ENCODE measurements at regions not wholly inside any gene's neighbourhood (a gene's known extent, or its start where the extent isn't known, plus 50 kb on each side); places are given as distances from the start of the nearest gene placed in this dataset.

DNA sequence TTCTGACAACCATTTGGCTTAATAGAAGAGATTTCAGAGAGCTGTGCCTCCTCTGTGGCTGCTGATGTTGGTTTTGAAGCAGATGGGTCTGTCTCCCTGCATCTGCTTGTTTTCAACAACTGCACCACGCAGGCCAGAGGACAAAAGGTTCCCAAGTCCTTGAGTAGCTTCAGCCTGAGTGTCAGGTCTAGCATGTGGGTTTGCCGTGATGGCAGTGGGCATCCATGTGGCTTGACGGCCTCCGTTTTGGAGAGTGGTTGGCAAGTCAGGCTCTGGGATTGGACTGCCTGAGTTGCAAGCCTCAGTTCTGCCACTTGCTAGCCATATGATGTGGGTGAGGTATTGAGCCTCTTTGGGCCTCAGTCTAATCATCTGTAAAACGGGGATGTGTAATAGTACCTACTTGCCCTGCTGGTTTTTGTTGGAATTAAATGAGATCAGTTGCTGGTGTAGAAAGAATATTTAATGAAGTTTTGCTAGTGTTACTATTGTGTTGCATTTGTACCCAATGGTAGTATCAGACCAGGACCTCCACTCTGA, 119.8 kb upstream of the CPEB4 start:
- TF ChIP-seq JUND (IDR thresholded peaks at IDR 0.05; ENCODE audit: low read depth): no peak
- in situ Hi-C loops (cut with HindIII; ENCODE audit: low pct_unique_long_range_greater_than_20kb, low sequenced_read_pairs): no loop called here
- DNase-seq (ENCODE audit: low read depth in 1 of 2, low spot score in 1 of 2): no peak

DNA sequence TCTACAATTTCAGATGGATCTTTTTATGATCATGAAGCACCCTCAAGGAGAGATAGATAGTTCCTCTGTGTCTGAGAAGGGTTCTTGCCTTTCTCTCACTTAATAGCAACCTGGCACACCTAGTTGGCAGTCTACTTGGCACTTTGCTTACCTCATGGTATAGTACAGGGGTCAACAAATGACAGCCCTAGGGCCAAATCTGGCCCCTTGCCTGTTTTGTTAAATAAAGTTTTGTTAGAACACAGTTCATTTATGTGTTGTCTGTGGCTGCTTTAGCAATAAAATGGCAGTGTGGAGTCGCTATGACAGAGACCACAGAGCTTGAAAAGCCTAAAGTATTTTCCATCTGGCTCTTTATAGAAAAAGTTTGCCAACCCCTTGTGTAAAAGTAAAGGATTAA, 119.3 kb upstream of the CPEB4 start:
- in situ Hi-C loops (cut with HindIII; ENCODE audit: low pct_unique_long_range_greater_than_20kb, low sequenced_read_pairs): no loop called here
- no peak for DNase-seq (ENCODE audit: low read depth in 1 of 2, low spot score in 1 of 2)
- TF ChIP-seq JUND (IDR thresholded peaks at IDR 0.05; ENCODE audit: low read depth): no peak

GRCh38 chr5:173770637-173771036, 117.5 kb upstream of the CPEB4 start:
- in situ Hi-C loops (cut with HindIII; ENCODE audit: low pct_unique_long_range_greater_than_20kb, low sequenced_read_pairs): no loop called here
- no peak for TF ChIP-seq JUND (IDR thresholded peaks at IDR 0.05; ENCODE audit: low read depth)
- DNase-seq (ENCODE audit: low read depth in 1 of 2, low spot score in 1 of 2): no peak

DNA sequence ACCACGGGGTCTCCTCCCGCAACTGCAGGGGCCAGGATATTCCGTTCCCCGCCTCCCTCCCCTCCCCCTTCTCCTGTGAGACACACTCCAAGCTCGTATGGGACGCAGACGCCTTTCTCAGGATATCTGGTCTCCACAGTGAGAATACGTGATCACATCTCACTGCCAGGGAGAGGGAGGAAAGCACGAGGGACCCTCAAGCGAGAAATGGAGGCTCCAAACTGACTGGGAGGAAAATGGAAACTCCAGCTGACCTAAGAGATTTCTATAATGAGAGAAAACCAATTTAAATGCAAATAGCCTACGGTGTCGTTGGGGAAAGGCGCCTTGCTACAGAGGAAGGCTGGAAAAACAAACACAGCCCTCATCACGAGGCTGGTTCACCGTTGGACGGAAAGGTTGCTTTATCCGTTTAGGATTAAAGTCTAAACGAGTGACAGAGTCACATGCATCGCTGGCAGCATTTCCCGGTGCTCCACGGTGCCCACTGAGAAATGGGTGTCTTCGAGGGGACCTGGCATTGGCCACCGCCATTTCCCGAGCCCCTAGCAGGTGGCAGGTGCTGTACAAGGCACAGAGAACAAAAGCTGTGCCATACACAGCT, 116.9 kb upstream of the CPEB4 start:
- DNase-seq (ENCODE audit: low read depth in 1 of 2, low spot score in 1 of 2): no peak
- TF ChIP-seq JUND (IDR thresholded peaks at IDR 0.05; ENCODE audit: low read depth): no peak
- in situ Hi-C loops (cut with HindIII; ENCODE audit: low pct_unique_long_range_greater_than_20kb, low sequenced_read_pairs): no loop called here

- in situ Hi-C loops (cut with HindIII; ENCODE audit: low pct_unique_long_range_greater_than_20kb, low sequenced_read_pairs): no loop called here
- no peak for TF ChIP-seq JUND (IDR thresholded peaks at IDR 0.05; ENCODE audit: low read depth)
- no peak for DNase-seq (ENCODE audit: low read depth in 1 of 2, low spot score in 1 of 2)
Measured at GRCh38 chr5:173771725-173772383, 116.3 kb upstream of the CPEB4 start.

- in situ Hi-C loops (cut with HindIII; ENCODE audit: low pct_unique_long_range_greater_than_20kb, low sequenced_read_pairs): no loop called here
- TF ChIP-seq JUND (IDR thresholded peaks at IDR 0.05; ENCODE audit: low read depth): no peak
- DNase-seq (ENCODE audit: low read depth in 1 of 2, low spot score in 1 of 2): no peak
Measured at GRCh38 chr5:173772384-173773059, 115.6 kb upstream of the CPEB4 start.

- no peak for TF ChIP-seq JUND (IDR thresholded peaks at IDR 0.05; ENCODE audit: low read depth)
- in situ Hi-C loops (cut with HindIII; ENCODE audit: low pct_unique_long_range_greater_than_20kb, low sequenced_read_pairs): no loop called here
- no peak for DNase-seq (ENCODE audit: low read depth in 1 of 2, low spot score in 1 of 2)
Measured at GRCh38 chr5:173774271-173774761, 113.8 kb upstream of the CPEB4 start.

DNA sequence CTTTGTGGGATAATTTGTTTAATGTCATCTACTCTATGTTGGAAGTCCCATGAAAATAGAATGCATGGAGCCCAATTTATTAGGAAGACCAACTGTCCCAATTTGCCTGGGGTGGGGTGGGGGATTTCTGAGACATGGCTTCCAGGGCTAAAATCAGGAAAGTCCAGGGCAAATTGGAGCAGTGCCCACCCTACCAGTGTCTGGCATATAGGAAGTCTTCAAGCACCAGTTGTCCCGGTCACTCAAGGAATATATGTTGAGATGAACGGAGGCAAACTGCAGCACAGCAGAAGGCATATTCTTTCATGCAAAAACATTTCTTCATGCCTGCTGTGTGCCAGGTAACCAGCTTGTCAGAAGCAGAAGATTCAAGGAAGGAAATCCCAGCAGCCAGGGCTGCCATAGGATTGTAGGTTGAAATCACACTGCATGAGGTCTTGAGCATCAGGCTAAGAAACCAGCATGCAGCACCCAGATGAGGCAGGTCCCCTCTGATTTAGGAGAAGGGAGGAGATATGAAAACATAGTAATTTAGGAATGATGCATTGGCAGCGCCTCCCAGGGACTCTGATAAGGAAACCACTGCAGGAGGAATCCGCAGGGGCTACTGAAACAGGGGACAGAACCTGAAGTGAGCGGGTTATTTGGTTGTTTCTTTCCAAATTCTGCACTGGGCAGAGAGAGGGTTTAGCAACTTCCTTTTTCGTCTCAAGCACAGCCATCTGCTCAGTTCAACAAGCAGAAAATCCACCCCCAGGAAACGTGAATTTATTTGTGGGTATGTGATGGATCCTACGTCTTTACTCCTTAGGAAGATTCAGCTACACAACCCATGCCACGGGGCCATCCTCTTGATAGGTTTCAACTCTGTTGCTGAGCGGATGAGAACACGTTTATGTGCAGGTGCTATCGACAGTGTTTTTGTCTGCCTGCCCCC, 112.6 kb upstream of the CPEB4 start:
- in situ Hi-C loops (cut with HindIII; ENCODE audit: low pct_unique_long_range_greater_than_20kb, low sequenced_read_pairs): no loop called here
- no peak for DNase-seq (ENCODE audit: low read depth in 1 of 2, low spot score in 1 of 2)

DNA sequence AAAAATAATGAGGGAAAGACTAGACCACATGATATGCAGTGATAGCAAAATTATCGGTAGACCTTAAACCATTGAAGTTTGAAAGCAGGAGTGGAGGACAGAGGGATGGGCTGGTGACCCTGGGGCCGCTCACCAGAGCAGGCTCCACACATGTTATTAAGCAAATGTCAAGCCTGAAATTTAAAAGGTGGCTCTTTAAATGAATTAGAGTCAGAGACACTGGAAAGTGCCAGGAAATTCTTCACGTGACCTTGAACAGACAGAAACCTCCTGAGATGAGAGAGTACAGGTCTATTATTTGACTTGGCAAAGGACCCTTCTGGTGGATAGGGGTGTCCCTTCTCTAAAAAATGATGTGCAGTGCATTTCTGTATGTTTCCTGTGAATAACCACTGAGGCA, 111.0 kb upstream of the CPEB4 start:
- TF ChIP-seq JUND (IDR thresholded peaks at IDR 0.05; ENCODE audit: low read depth): no peak
- DNase-seq (ENCODE audit: low read depth in 1 of 2, low spot score in 1 of 2): no peak
- in situ Hi-C loops (cut with HindIII; ENCODE audit: low pct_unique_long_range_greater_than_20kb, low sequenced_read_pairs): no loop called here

More for the DNA sequence above, 112.6 kb upstream of the CPEB4 start:
- TF ChIP-seq JUND (IDR thresholded peaks at IDR 0.05; ENCODE audit: low read depth): no peak

GRCh38 chr5:173777674-173778073, 110.5 kb upstream of the CPEB4 start:
- no peak for DNase-seq (ENCODE audit: low read depth in 1 of 2, low spot score in 1 of 2)
- in situ Hi-C loops (cut with HindIII; ENCODE audit: low pct_unique_long_range_greater_than_20kb, low sequenced_read_pairs): no loop called here
- TF ChIP-seq JUND (IDR thresholded peaks at IDR 0.05; ENCODE audit: low read depth): no peak

DNA sequence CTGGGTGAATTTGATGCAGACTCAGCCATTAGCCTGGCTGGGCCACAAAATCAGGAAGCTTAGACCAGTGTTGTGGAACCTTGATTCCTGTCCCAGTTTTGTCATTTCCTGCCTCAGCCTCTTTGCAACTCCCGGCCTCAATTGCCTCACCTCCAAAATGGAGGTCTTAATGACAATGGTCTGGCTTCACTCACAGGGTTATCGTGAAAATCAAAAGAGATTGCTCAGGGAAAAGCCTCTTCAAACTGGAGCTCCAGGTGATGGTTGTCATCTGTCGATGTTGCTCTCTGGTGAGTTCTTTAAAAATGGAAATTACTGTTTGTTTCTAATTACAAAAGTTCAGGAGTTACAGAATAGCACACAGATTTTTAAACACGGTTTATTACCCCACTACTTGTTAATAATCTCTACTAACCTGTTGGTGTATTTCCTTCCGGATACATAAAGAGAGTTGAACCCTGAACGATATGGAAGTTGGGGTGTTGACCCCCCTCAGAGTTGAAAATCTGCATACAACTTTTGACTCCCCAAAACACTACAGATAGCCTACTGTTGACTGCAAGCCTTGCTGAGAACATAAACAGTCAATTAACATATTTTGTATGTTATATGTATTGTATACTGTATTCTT, 109.9 kb upstream of the CPEB4 start:
- no peak for DNase-seq (ENCODE audit: low read depth in 1 of 2, low spot score in 1 of 2)
- in situ Hi-C loops (cut with HindIII; ENCODE audit: low pct_unique_long_range_greater_than_20kb, low sequenced_read_pairs): no loop called here
- TF ChIP-seq JUND (IDR thresholded peaks at IDR 0.05; ENCODE audit: low read depth): no peak

Measured in T47D (cell line).